AG04449 (cell line): ENCODE measurements at regions not wholly inside any gene's neighbourhood (a gene's known extent, or its start where the extent isn't known, plus 50 kb on each side); places are given as distances from the start of the nearest gene placed in this dataset.
A peak's percentile ranks its signal among the peaks of the same experiment; 100 is the strongest.

Experiments used
- CTCF ChIA-PET: fragments of 350-600 bp; formaldehyde crosslinking; extraction: SDS; loops from one replicate; lab custom pipeline; 2021; ENCODE audit warnings: antibody characterized with exemption; lab: Yijun Ruan, JAX
- POLR2A ChIA-PET: fragments of 400-600, 350-600 bp; formaldehyde crosslinking; extraction: SDS; loops from one replicate; lab custom pipeline; 2020; ENCODE audit warnings: antibody characterized with exemption, inconsistent platforms; lab: Yijun Ruan, JAX
- DNase-seq: peaks from one replicate; pipeline ENCODE4 v3.0.0-alpha.2; 2010; ENCODE audit warnings: low read depth, low spot score
- H3K4me3 ChIP-seq: 2 replicates; pipeline ENCODE4 v1.5.1; 2011; ENCODE audit warnings: low read depth, mild to moderate bottlenecking, control low read depth, low read length
- TF ChIP-seq, protein P1 (sequence below): IDR thresholded peaks from one replicate; pipeline ENCODE4 v1.5.1; 2011; ENCODE audit warnings: mild to moderate bottlenecking, moderate library complexity, low read length, control low read depth, inconsistent platforms; ENCODE audit not compliant: insufficient read depth; ENCODE audit errors: missing control alignments

DNA sequence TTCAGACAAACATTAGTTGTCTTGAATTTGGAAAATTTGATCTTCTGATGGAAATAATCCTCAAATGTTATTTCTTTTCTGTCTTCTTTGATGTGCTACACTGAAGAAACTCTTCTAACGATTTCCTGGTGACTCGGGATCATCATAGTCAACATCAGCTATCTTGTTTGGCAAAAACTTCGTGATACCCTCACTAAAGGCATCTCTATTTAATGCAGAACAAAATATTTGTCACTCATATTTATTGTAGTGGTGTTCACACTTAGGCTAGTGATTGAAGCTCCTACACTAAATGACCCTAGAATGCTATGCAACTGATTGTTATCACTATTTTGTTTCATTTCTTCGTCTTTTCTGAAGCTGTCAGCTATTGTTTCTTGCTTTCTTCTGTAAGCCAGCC is 334.7 kb upstream of the ZEB2 start:
- DNase-seq = no peak
- H3K4me3 ChIP-seq = no peak overlapping the region
- TF ChIP-seq, protein P1, sequence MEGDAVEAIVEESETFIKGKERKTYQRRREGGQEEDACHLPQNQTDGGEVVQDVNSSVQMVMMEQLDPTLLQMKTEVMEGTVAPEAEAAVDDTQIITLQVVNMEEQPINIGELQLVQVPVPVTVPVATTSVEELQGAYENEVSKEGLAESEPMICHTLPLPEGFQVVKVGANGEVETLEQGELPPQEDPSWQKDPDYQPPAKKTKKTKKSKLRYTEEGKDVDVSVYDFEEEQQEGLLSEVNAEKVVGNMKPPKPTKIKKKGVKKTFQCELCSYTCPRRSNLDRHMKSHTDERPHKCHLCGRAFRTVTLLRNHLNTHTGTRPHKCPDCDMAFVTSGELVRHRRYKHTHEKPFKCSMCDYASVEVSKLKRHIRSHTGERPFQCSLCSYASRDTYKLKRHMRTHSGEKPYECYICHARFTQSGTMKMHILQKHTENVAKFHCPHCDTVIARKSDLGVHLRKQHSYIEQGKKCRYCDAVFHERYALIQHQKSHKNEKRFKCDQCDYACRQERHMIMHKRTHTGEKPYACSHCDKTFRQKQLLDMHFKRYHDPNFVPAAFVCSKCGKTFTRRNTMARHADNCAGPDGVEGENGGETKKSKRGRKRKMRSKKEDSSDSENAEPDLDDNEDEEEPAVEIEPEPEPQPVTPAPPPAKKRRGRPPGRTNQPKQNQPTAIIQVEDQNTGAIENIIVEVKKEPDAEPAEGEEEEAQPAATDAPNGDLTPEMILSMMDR = no peak
- POLR2A ChIA-PET = no interaction called here
- CTCF ChIA-PET = no interaction called here

DNA sequence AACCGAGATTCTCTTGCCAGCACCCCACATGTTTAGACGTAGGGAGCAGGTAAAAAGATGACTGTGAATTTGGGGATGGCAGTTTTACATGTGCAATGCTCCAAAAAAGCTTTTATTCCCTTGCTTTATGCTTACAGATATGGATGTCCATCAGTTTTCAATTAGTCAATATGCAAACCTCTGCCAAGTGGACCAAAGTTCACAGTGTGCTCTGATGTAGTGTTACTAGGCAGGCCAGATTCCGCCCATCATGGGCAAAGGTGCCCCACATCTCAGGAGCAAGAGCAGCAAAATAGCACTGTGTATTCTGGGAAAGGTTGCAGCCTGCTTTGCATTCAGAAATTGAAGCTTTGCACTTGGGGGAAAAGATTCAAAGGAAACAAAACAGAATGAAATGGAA is 329.7 kb upstream of the ZEB2 start:
- POLR2A ChIA-PET = no interaction called here
- no peak overlapping the region for H3K4me3 ChIP-seq
- CTCF ChIA-PET = no interaction called here
- no peak for DNase-seq
- TF ChIP-seq, protein P1 = no peak

DNA sequence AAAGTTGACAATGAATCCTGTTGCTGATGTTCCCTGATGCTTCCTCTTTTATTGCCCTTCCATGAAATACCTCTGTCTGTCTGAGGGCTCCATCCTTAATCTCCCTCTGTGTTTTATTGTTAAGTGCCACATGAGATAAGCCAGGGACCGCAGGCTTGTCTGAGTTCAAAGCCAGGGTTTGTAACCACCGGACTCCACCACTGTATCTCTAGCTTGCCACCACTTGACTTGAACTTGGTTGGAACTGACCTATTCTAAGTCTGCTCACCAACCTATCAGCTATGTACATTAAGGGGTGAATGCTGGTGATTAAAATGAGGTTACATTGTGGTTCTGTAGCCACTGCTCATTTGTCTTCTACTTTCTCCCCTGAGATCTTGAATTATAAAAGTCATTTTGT is 328.5 kb upstream of the ZEB2 start:
- ChIA-PET POLR2A (no interaction called here), CTCF (no interaction called here)
- TF ChIP-seq, protein P1 = no peak
- DNase-seq = no peak
- H3K4me3 ChIP-seq = no peak overlapping the region

- CTCF ChIA-PET = no interaction called here
- POLR2A ChIA-PET = no interaction called here
These were observed 327.6 kb upstream of the ZEB2 start for GRCh38 chr2:144847347-144848080.

GRCh38 chr2:144836635-144837350 is 316.9 kb upstream of the ZEB2 start:
- ChIA-PET CTCF (no interaction called here), POLR2A (interaction anchor here (0.7 kb wide), 1 partner anchor 752 kb away, joined by 3 read pairs; no protein-coding TSS in a partner anchor)
- peak; percentile 16 for DNase-seq
- TF ChIP-seq, protein P1 = no peak
- H3K4me3 ChIP-seq = no peak overlapping the region

More at GRCh38 chr2:144847347-144848080, 327.6 kb upstream of the ZEB2 start:
- DNase-seq = no peak
- TF ChIP-seq, protein P1 = no peak
- no peak overlapping the region for H3K4me3 ChIP-seq

DNA sequence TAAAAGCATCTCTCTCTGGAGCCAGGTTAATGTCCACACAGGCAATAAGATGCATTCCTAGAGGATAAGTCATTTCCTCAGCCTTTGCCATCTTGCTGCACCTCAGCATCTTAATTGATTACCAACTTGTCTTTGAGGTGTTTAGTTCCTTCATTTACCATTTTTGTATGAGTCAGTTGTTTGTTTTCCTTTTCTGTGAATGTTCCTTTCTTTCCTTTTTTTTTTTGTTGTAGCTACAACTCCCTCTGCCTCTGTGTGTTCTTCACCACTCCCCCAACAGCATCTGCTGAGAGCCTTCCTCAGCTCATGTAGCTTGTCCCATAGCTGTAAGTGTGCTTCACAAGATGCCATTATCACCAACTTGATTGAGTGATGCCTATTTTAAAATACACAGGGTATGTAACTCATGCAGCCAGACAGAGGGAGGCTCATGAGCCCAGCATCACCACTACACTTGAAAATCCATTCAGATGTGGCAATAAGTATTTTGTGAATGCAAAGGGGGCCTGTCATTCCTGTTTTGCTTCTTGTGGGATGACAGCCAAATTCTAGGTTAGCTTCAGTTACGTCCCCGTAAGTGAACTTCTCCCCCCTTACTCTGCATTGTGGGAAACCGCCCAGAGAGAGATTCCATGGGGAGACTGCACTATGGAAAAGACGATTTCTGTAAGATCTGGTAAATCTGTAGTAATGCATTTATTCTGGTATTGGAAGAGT is 315.9 kb upstream of the ZEB2 start:
- DNase-seq = no peak
- ChIA-PET POLR2A (no interaction called here), CTCF (no interaction called here)
- TF ChIP-seq, protein P1 = no peak
- H3K4me3 ChIP-seq = no peak overlapping the region
